ENCODE measurements at regions not wholly inside any gene's neighbourhood (a gene's known extent, or its start where the extent isn't known, plus 50 kb on each side); places are given as distances from the start of the nearest gene placed in this dataset.

- no peak for TF ChIP-seq CTCF (IDR thresholded peaks at IDR 0.05)
- Histone ChIP-seq H3K4me1 (ENCODE audit: control insufficient read depth in 1 of 2, insufficient read depth in 2 of 2, low read length in 2 of 2) (no peaks in the 10 kb centered on the region), H3K27ac (ENCODE audit: low read depth in 1 of 2, low read length in 2 of 2) (no peak overlapping the region), H4K20me1 (ENCODE audit: insufficient read depth, low read length) (no peaks in the 10 kb centered on the region), H2AFZ (ENCODE audit: insufficient read depth, low read depth, low read length, poor library complexity, severe bottlenecking) (no peak overlapping the region), H3K27me3 (ENCODE audit: control insufficient read depth in 2 of 2, insufficient read depth in 2 of 2, low read length in 2 of 2) (no peaks in the 10 kb centered on the region), H3K9me3 (replicated peaks in 1 of 2; ENCODE audit: control insufficient read depth in 1 of 2, insufficient read depth in 1 of 2, low read length in 2 of 2) (no peaks in the 10 kb centered on the region), H3K4me2 (replicated peaks; ENCODE audit: extremely low read depth, low read length, poor library complexity, severe bottlenecking) (no peak overlapping the region), H3K9ac (ENCODE audit: insufficient read depth, low read length, poor library complexity, severe bottlenecking) (no peak overlapping the region), H3K36me3 (replicated peaks in 1 of 2; ENCODE audit: control insufficient read depth in 1 of 2, insufficient read depth in 2 of 2, low read length in 2 of 2) (no peaks in the 10 kb centered on the region), H3K79me2 (ENCODE audit: insufficient read depth, low read length) (no peaks in the 10 kb centered on the region), H3K4me3 (replicated peaks in 1 of 3; ENCODE audit: low read depth in 2 of 3, low read length in 3 of 3) (no peak overlapping the region)
- peaks cover 0 to 6% (median 3%) of the 10 kb centered on the region in 7 donors for H3K9me3 Mint-ChIP-seq
- DNase-seq: no peak
- no peaks in the 10 kb centered on the region for H3K36me3 Mint-ChIP-seq
- intact Hi-C loops (cut with micrococcal nuclease): no loop called here
- no peak overlapping the region for H3K4me3 Mint-ChIP-seq
- H3K27ac Mint-ChIP-seq: no peak overlapping the region
- H3K4me1 Mint-ChIP-seq: no peaks in the 10 kb centered on the region
- no peaks in the 10 kb centered on the region for H3K27me3 Mint-ChIP-seq (ENCODE audit: low read depth in 3 of 3)
Observed at GRCh38 chr10:94043431-94043990, 49.8 kb downstream of the PLCE1 start.

- Histone ChIP-seq H3K9ac (ENCODE audit: insufficient read depth, low read length, poor library complexity, severe bottlenecking) (no peak overlapping the region), H3K27ac (ENCODE audit: low read depth in 1 of 2, low read length in 2 of 2) (no peak overlapping the region), H3K36me3 (replicated peaks in 1 of 2; ENCODE audit: control insufficient read depth in 1 of 2, insufficient read depth in 2 of 2, low read length in 2 of 2) (no peaks in the 10 kb centered on the region), H3K4me2 (replicated peaks; ENCODE audit: extremely low read depth, low read length, poor library complexity, severe bottlenecking) (no peak overlapping the region), H3K79me2 (ENCODE audit: insufficient read depth, low read length) (no peaks in the 10 kb centered on the region), H3K4me1 (ENCODE audit: control insufficient read depth in 1 of 2, insufficient read depth in 2 of 2, low read length in 2 of 2) (no peaks in the 10 kb centered on the region), H2AFZ (ENCODE audit: insufficient read depth, low read depth, low read length, poor library complexity, severe bottlenecking) (no peak overlapping the region), H3K4me3 (replicated peaks in 1 of 3; ENCODE audit: low read depth in 2 of 3, low read length in 3 of 3) (no peak overlapping the region), H3K9me3 (replicated peaks in 1 of 2; ENCODE audit: control insufficient read depth in 1 of 2, insufficient read depth in 1 of 2, low read length in 2 of 2) (no peaks in the 10 kb centered on the region), H3K27me3 (ENCODE audit: control insufficient read depth in 2 of 2, insufficient read depth in 2 of 2, low read length in 2 of 2) (no peaks in the 10 kb centered on the region), H4K20me1 (ENCODE audit: insufficient read depth, low read length) (no peaks in the 10 kb centered on the region)
- no peak overlapping the region for H3K4me3 Mint-ChIP-seq
- H3K27ac Mint-ChIP-seq: no peak overlapping the region
- H3K36me3 Mint-ChIP-seq: no peaks in the 10 kb centered on the region
- intact Hi-C loops (cut with micrococcal nuclease): no loop called here
- TF ChIP-seq CTCF (IDR thresholded peaks at IDR 0.05): no peak
- peaks cover 0 to 2% (median 0%) of the 10 kb centered on the region in 3 donors for H3K27me3 Mint-ChIP-seq (ENCODE audit: low read depth in 3 of 3)
- DNase-seq: no peak
- H3K9me3 Mint-ChIP-seq: peaks cover 0 to 5% (median 1%) of the 10 kb centered on the region in 7 donors
- no peaks in the 10 kb centered on the region for H3K4me1 Mint-ChIP-seq
- 83% methylated on average over 1 of the region's 1 CpG for WGBS (ENCODE audit: insufficient coverage)
Observed at GRCh38 chr10:94046098-94046497, 52.4 kb downstream of the PLCE1 start.

All from CD14-positive monocyte (primary cell).